H9 (cell line): ENCODE measurements at regions not wholly inside any gene's neighbourhood (a gene's known extent, or its start where the extent isn't known, plus 50 kb on each side); places are given as distances from the start of the nearest gene placed in this dataset.

Experiments used
- DNase-seq: peaks from one replicate; pipeline ENCODE4 v3.0.0-alpha.2; 2017
- H2AFZ ChIP-seq: one replicate; pipeline ENCODE4 v1.6.1; 2013; ENCODE audit warnings: mild to moderate bottlenecking, low read length, control low read depth, moderate library complexity
- H2AK5ac ChIP-seq: 2 replicates; pipeline ENCODE4 v1.6.1; 2013; ENCODE audit warnings: low read length, control low read depth, mixed read lengths; ENCODE audit not compliant: insufficient read length
- H2BK120ac ChIP-seq: one replicate; pipeline ENCODE4 v1.6.1; 2013; ENCODE audit warnings: low read depth, mild to moderate bottlenecking, low read length, control low read depth, inconsistent platforms; ENCODE audit not compliant: poor library complexity, severe bottlenecking
- H2BK12ac ChIP-seq: 2 replicates; pipeline ENCODE4 v1.6.1; 2013; ENCODE audit warnings: low read length, control low read depth, mixed read lengths, low read depth; ENCODE audit not compliant: insufficient read length
- H2BK15ac ChIP-seq: 2 replicates; pipeline ENCODE4 v1.6.1; 2013; ENCODE audit warnings: low read depth, low read length, control low read depth
- H2BK20ac ChIP-seq: one replicate; pipeline ENCODE4 v1.6.1; 2013; ENCODE audit warnings: low read depth, mild to moderate bottlenecking, low read length, control low read depth, inconsistent platforms; ENCODE audit not compliant: poor library complexity, severe bottlenecking
- H2BK5ac ChIP-seq: 2 replicates; pipeline ENCODE4 v1.6.1; 2013; ENCODE audit warnings: low read length, control low read depth, mixed read lengths; ENCODE audit not compliant: insufficient read length
- H3K14ac ChIP-seq: 2 replicates; pipeline ENCODE4 v1.6.1; 2013; ENCODE audit warnings: low read length, control low read depth; ENCODE audit not compliant: insufficient read depth
- H3K18ac ChIP-seq: 2 replicates; pipeline ENCODE4 v1.6.1; 2013; ENCODE audit warnings: low read depth, mild to moderate bottlenecking, mixed read lengths, low read length, control low read depth; ENCODE audit not compliant: insufficient read length
- H3K23ac ChIP-seq: 2 replicates; pipeline ENCODE4 v1.6.1; 2013; ENCODE audit warnings: low read length, control low read depth, mixed read lengths, low read depth; ENCODE audit not compliant: insufficient read length
- H3K23me2 ChIP-seq: 2 replicates; pipeline ENCODE4 v1.6.1; 2013; ENCODE audit warnings: low read depth, mild to moderate bottlenecking, mixed read lengths, low read length, control low read depth; ENCODE audit not compliant: insufficient read length, poor library complexity, severe bottlenecking
- H3K27ac ChIP-seq: 2 replicates; pipeline ENCODE4 v1.5.1; 2013; ENCODE audit warnings: low read length, control low read depth, mixed read lengths, low read depth; ENCODE audit not compliant: insufficient read length
- H3K27me3 ChIP-seq: 2 replicates; pipeline ENCODE4 v1.6.1; 2013; ENCODE audit warnings: low read length, control low read depth, inconsistent platforms; ENCODE audit not compliant: insufficient read depth
- H3K4ac ChIP-seq: 2 replicates; pipeline ENCODE4 v1.6.1; 2013; ENCODE audit warnings: low read depth, mild to moderate bottlenecking, control low read depth, inconsistent platforms, low read length, moderate library complexity
- H3K4me1 ChIP-seq: 2 replicates; pipeline ENCODE4 v1.6.1; 2013; ENCODE audit warnings: low read length, control low read depth, inconsistent platforms; ENCODE audit not compliant: insufficient read depth
- H3K4me2 ChIP-seq: 2 replicates; pipeline ENCODE4 v1.6.1; 2013; ENCODE audit warnings: low read length, control low read depth, mixed read lengths; ENCODE audit not compliant: insufficient read length, insufficient read depth
- H3K56ac ChIP-seq: 2 replicates; pipeline ENCODE4 v1.6.1; 2013; ENCODE audit warnings: low read depth, mild to moderate bottlenecking, mixed read lengths, low read length, control low read depth; ENCODE audit not compliant: insufficient read length
- H3K79me1 ChIP-seq: 2 replicates; pipeline ENCODE4 v1.6.1; 2013; ENCODE audit warnings: low read depth, mild to moderate bottlenecking, moderate library complexity, low read length, control low read depth, inconsistent platforms; ENCODE audit not compliant: insufficient read depth, poor library complexity, severe bottlenecking
- H3K79me2 ChIP-seq: 2 replicates; pipeline ENCODE4 v1.6.1; 2013; ENCODE audit warnings: low read length, control low read depth, inconsistent platforms; ENCODE audit not compliant: insufficient read depth
- H3K9ac ChIP-seq: 2 replicates; pipeline ENCODE4 v1.6.1; 2013; ENCODE audit warnings: low read length, control low read depth, mixed read lengths; ENCODE audit not compliant: insufficient read length; ENCODE audit errors: extremely low read depth
- H3K9me3 ChIP-seq: one replicate; pipeline ENCODE4 v1.6.1; 2013; ENCODE audit warnings: low read depth, low read length, inconsistent platforms; ENCODE audit not compliant: control insufficient read depth
- H3T11ph ChIP-seq: one replicate; pipeline ENCODE4 v1.6.1; 2013; ENCODE audit warnings: mild to moderate bottlenecking, low read length, control low read depth, inconsistent platforms
- H4K20me1 ChIP-seq: one replicate; pipeline ENCODE4 v1.6.1; 2013; ENCODE audit not compliant: control insufficient read depth, insufficient read length, insufficient read depth
- H4K5ac ChIP-seq: 2 replicates; pipeline ENCODE4 v1.6.1; 2013; ENCODE audit warnings: low read depth, mild to moderate bottlenecking, mixed read lengths, low read length, control low read depth; ENCODE audit not compliant: insufficient read length
- H4K8ac ChIP-seq: replicated peaks from 2 replicates; pipeline ENCODE4 v1.6.1; 2013; ENCODE audit warnings: low read length, control low read depth, mixed read lengths, low read depth; ENCODE audit not compliant: insufficient read length
- H4K91ac ChIP-seq: 2 replicates; pipeline ENCODE4 v1.6.1; 2013; ENCODE audit warnings: low read depth, mild to moderate bottlenecking, moderate library complexity, mixed read lengths, low read length, control low read depth; ENCODE audit not compliant: insufficient read length
- H3K27ac Mint-ChIP-seq, 3 experiments: 2 replicates in 2 of 3; 3 replicates in 1 of 3; pipeline ENCODE4 v1.8.0; 2020 to 2021; ENCODE audit warnings: mixed read lengths in 3 of 3, mild to moderate bottlenecking in 1 of 3, moderate library complexity in 1 of 3
- H3K27me3 Mint-ChIP-seq: 2 replicates; pipeline ENCODE4 v1.8.0; 2021; ENCODE audit warnings: low read depth, mild to moderate bottlenecking, moderate library complexity, mixed read lengths
- H3K36me3 Mint-ChIP-seq, 3 experiments: 2 replicates in 2 of 3; 3 replicates in 1 of 3; pipeline ENCODE4 v1.8.0; 2020 to 2021; ENCODE audit warnings: low read depth in 3 of 3, mixed read lengths in 3 of 3; ENCODE audit not compliant: insufficient read depth in 1 of 3
- H3K4me1 Mint-ChIP-seq, 2 experiments: 2 replicates each; pipeline ENCODE4 v1.8.0; 2020; ENCODE audit warnings: mixed read lengths in 2 of 2
- H3K4me3 Mint-ChIP-seq, 2 experiments: 2 replicates in 1 of 2; 3 replicates in 1 of 2; pipeline ENCODE4 v1.8.0; 2020 to 2021; ENCODE audit warnings: mild to moderate bottlenecking in 2 of 2, mixed read lengths in 2 of 2, moderate library complexity in 1 of 2
- H3K9me3 Mint-ChIP-seq, 2 experiments: 2 replicates in 1 of 2; 3 replicates in 1 of 2; pipeline ENCODE4 v1.8.0; 2020; ENCODE audit warnings: mild to moderate bottlenecking in 2 of 2, mixed read lengths in 2 of 2, moderate library complexity in 1 of 2
- CTCF ChIP-seq: fragments of 200-600 bp; sonication (generic); conservative IDR thresholded peaks from 3 replicates; pipeline ENCODE4 v1.8.0; 2021; ENCODE audit warnings: antibody characterized with exemption, mild to moderate bottlenecking
- WGBS: extraction: QIAGEN DNeasy Blood & Tissue Kit; methylation state at CpG from one replicate; pipeline ENCODE4 v1.1.7; 2013; ENCODE audit warnings: missing lambda C conversion rate, low lambda C conversion rate, mixed read lengths; ENCODE audit not compliant: insufficient read length; ENCODE audit errors: extremely low coverage; 5-methylcytosine and 5-hydroxymethylcytosine counted together

- Histone ChIP-seq H2BK20ac (no peak overlapping the region), H3K9ac (no peak overlapping the region), H3K23ac (no peak overlapping the region), H2BK12ac (no peak overlapping the region), H2AFZ (no peak overlapping the region), H3K4me1 (no peaks in the 10 kb centered on the region), H3K14ac (no peak overlapping the region), H4K5ac (no peak overlapping the region), H3K56ac (no peak overlapping the region), H3T11ph (no peak overlapping the region), H4K8ac (no peak overlapping the region), H3K27ac (no peak overlapping the region), H2AK5ac (no peak overlapping the region), H3K4me2 (no peak overlapping the region), H2BK15ac (no peak overlapping the region), H2BK120ac (no peak overlapping the region), H3K4ac (no peak overlapping the region), H3K79me1 (no peaks in the 10 kb centered on the region), H3K9me3 (no peaks in the 10 kb centered on the region), H4K20me1 (no peaks in the 10 kb centered on the region), H2BK5ac (no peak overlapping the region), H3K79me2 (no peaks in the 10 kb centered on the region), H3K27me3 (no peaks in the 10 kb centered on the region), H3K23me2 (no peaks in the 10 kb centered on the region), H3K18ac (no peak overlapping the region), H4K91ac (no peak overlapping the region)
- no peak for DNase-seq
- H3K4me3 Mint-ChIP-seq: no peak overlapping the region
- TF ChIP-seq CTCF: no peak
- peaks cover 10% of the 10 kb centered on the region for H3K27me3 Mint-ChIP-seq
- no CpG with 5 or more reads among the region's 7 CpGs for WGBS
- peaks cover 0 to under 1% (median 0%) of the 10 kb centered on the region in 3 experiments; a peak in 1 of 7 replicates for H3K36me3 Mint-ChIP-seq
- no peak overlapping the region; a peak in 1 of 7 replicates for H3K27ac Mint-ChIP-seq
- H3K4me1 Mint-ChIP-seq: 0 out of 4 replicates have a peak, but pooled peaks cover 0 to 3% of the 10 kb centered on the region in 2 experiments
- H3K9me3 Mint-ChIP-seq: peaks cover 2% of the 10 kb centered on the region in 2 experiments; a peak in 4 of 5 replicates
Observed at GRCh38 chr2:2735041-2735440, 404.0 kb upstream of the MYT1L start.
